ENCODE measurements at regions not wholly inside any gene's neighbourhood (a gene's known extent, or its start where the extent isn't known, plus 50 kb on each side); places are given as distances from the start of the nearest gene placed in this dataset.

- Histone ChIP-seq H3K27me3 (replicated peaks in 1 of 2; ENCODE audit: control insufficient read depth in 2 of 2, insufficient read depth in 2 of 2, low read length in 1 of 2) (no peaks in the 10 kb centered on the region), H3K4me1 (ENCODE audit: control insufficient read depth, insufficient read depth, low read length) (no peaks in the 10 kb centered on the region), H3K4me3 (no peak overlapping the region), H3K4me2 (ENCODE audit: control insufficient read depth, insufficient read depth) (no peak overlapping the region), H3K9me3 (replicated peaks; ENCODE audit: control insufficient read depth, insufficient read depth, low read length) (no peaks in the 10 kb centered on the region), H4K20me1 (ENCODE audit: control insufficient read depth, insufficient read depth) (no peaks in the 10 kb centered on the region), H3K79me2 (ENCODE audit: control insufficient read depth, insufficient read depth, low read length) (no peaks in the 10 kb centered on the region), H3K9ac (ENCODE audit: control insufficient read depth, insufficient read depth, low read length) (no peak overlapping the region), H3K27ac (ENCODE audit: control insufficient read depth, insufficient read depth) (no peak overlapping the region), H2AFZ (ENCODE audit: control insufficient read depth, low read depth, low read length) (no peak overlapping the region), H3K36me3 (ENCODE audit: control insufficient read depth in 2 of 2, insufficient read depth in 2 of 2, low read length in 1 of 2) (no peaks in the 10 kb centered on the region)
- ChIA-PET CTCF (no interaction called here), RAD21 (ENCODE audit: unreplicated experiment) (no interaction called here), POLR2A (no interaction called here), SMC1A (ENCODE audit: uncharacterized antibody, unreplicated experiment) (interaction anchor here (0.7 kb wide), 1 partner anchor 22 kb away, joined by 3 read pairs; no protein-coding TSS in a partner anchor)
- DNase-seq (ENCODE audit: low read depth, low spot score) (no peak), FAIRE-seq (no peak), ATAC-seq (no peak)
- no peak for TF ChIP-seq POLR2A (IDR thresholded peaks at IDR 0.05; ENCODE audit: low read depth, low read length)
- no peak for TF ChIP-seq SMAD1 (IDR thresholded peaks at IDR 0.05; ENCODE audit: low read depth, partially characterized antibody)
- TF ChIP-seq SP1 (IDR thresholded peaks at IDR 0.05; ENCODE audit: low read depth, low read length): no peak
- no peak for TF ChIP-seq IRF3 (IDR thresholded peaks at IDR 0.05)
- no peak for TF ChIP-seq KAT2A (conservative IDR thresholded peaks at IDR 0.05; ENCODE audit: control insufficient read depth, low read depth, low read length)
- no peak for TF ChIP-seq MTA3 (IDR thresholded peaks at IDR 0.05; ENCODE audit: borderline replicate concordance, low read length)
- no peak for TF ChIP-seq BMI1 (IDR thresholded peaks at IDR 0.05; ENCODE audit: borderline replicate concordance)
- TF ChIP-seq TBL1XR1 (IDR thresholded peaks at IDR 0.05; ENCODE audit: low read depth, low read length): no peak
- TF ChIP-seq ZZZ3 (IDR thresholded peaks at IDR 0.05; ENCODE audit: control insufficient read depth, insufficient read length, low read depth): no peak
- TF ChIP-seq HSF1 (IDR thresholded peaks at IDR 0.05; ENCODE audit: low read depth, low read length): no peak
- in situ Hi-C loops (cut with MboI): no loop called here
- 25% methylated on average over 2 of the region's 2 CpGs for WGBS (ENCODE audit: insufficient coverage, insufficient replicate concordance, low lambda C conversion rate, missing lambda C conversion rate)
- intact Hi-C loops (cut with micrococcal nuclease; ENCODE audit: unreplicated experiment): no loop called here
- no TSS peak for BruUV-seq (replicated peaks)
Measured at GRCh38 chr12:42905419-42905705, 315.8 kb upstream of the PRICKLE1 start.

Measured in GM12878 (cell line).